Ovary (tissue), 3 donors: ENCODE measurements at regions not wholly inside any gene's neighbourhood (a gene's known extent, or its start where the extent isn't known, plus 50 kb on each side); places are given as distances from the start of the nearest gene placed in this dataset.

Experiments
- CTCF ChIP-seq, 3 donors: fragments of 450-650 bp in 2 of 3; fragments of 200-600 bp in 1 of 3; IDR thresholded peaks; one replicate each; pipeline versions ENCODE4 v1.5.1 to v1.8.0; 2016 to 2022; ENCODE audit warnings: antibody characterized with exemption in 3 of 3, mild to moderate bottlenecking in 1 of 3
- EP300 ChIP-seq: sonication (generic); formaldehyde crosslinking; IDR thresholded peaks from one replicate; pipeline ENCODE4 v1.6.1; 2017; ENCODE audit warnings: antibody characterized with exemption
- POLR2A ChIP-seq: fragments of 450-650 bp; IDR thresholded peaks from one replicate; pipeline ENCODE4 v1.6.1; 2017; ENCODE audit warnings: antibody characterized with exemption, mild to moderate bottlenecking, moderate library complexity
- donor health status: DM: no; HTN: no; CAD: no.

DNA sequence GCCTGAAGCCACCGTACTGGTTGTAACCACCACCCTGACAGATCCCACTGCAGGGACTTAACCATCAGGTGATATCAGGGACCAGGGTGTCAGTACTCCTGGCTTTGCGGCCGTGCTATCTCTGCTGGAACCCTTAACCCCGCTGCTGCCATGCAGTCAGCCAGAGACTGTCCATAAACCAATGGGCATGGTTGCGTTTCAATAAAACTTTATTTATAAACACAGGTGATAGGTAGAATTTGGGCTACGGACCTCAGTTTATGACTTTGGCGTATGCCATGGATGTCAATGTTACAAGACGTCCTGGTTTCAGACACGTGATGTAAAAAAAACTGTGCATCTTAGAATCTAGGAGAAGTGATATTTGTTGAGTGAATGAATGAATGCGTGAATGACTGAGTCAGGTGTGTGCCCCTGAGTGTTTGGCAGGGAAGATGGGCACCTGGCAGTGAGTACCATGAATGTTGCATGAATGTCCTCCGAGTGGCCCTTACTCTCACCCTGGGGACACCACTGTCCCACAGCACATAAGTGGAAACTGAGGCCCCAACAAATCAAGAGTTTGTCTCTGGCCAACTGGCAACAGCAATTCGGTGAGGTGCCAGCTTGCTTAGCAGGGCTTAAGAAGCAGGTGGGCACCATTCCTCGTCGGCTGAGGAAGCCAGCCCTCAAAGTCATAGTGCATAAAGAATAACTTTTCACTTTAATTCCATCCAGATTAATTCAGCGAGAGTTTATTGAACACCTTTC, 64.0 kb upstream of the APCDD1L start:
- no peak for TF ChIP-seq CTCF (IDR thresholded peaks at IDR 0.05)
- TF ChIP-seq EP300, result no peak
- no peak for TF ChIP-seq POLR2A
